ENCODE measurements at regions not wholly inside any gene's neighbourhood (a gene's known extent, or its start where the extent isn't known, plus 50 kb on each side); places are given as distances from the start of the nearest gene placed in this dataset.

DNA sequence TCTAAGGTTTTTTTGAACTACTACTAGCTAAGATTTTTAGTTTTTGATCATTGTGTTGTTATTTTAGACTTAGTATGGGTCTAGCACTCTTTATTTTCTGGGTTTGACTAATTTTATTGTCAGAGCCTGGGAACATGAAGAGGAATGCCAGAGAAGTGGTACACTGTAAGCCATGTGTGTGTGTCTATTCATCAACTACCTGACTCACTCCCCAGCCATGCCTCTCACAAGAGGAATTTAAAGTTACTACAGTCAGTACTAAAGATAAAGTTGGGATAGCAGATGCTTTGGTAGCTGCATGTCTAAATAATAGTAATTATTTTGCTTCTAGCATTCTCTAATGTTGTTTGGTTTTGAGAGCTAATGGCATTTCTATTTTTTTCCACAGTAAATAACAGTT, 264.8 kb downstream of the CSNK1G3 start:
- BruUV-seq (replicated peaks) = no TSS peak
- POLR2A ChIA-PET (ENCODE audit: low non-redundant PET) = no interaction called here
- H3K4me3 ChIP-seq (ENCODE audit: low read depth, low read length, poor library complexity, severe bottlenecking) = no peak overlapping the region
- intact Hi-C loops (cut with micrococcal nuclease; ENCODE audit: unreplicated experiment) = no loop called here
- no peaks in the 10 kb centered on the region for H3K9me3 ChIP-seq (ENCODE audit: low read depth, low read length, poor library complexity, severe bottlenecking)
- no peak overlapping the region for H3K27ac ChIP-seq (ENCODE audit: low read depth, low read length, poor library complexity, severe bottlenecking)
- no peak for DNase-seq (ENCODE audit: low spot score)
- H3K36me3 ChIP-seq (ENCODE audit: insufficient read depth, low read length, poor library complexity, severe bottlenecking) = no peaks in the 10 kb centered on the region
- no peaks in the 10 kb centered on the region for H3K4me1 ChIP-seq (ENCODE audit: insufficient read depth, low read length, poor library complexity, severe bottlenecking)
- no peaks in the 10 kb centered on the region for H3K27me3 ChIP-seq (replicated peaks; ENCODE audit: insufficient read depth, low read depth, low read length, poor library complexity)
- CTCF ChIA-PET = no interaction called here
- TF ChIP-seq EZH2 (IDR thresholded peaks at IDR 0.05; ENCODE audit: borderline replicate concordance, low read depth, low read length, poor library complexity, severe bottlenecking) = no peak
- TF ChIP-seq, protein P1, sequence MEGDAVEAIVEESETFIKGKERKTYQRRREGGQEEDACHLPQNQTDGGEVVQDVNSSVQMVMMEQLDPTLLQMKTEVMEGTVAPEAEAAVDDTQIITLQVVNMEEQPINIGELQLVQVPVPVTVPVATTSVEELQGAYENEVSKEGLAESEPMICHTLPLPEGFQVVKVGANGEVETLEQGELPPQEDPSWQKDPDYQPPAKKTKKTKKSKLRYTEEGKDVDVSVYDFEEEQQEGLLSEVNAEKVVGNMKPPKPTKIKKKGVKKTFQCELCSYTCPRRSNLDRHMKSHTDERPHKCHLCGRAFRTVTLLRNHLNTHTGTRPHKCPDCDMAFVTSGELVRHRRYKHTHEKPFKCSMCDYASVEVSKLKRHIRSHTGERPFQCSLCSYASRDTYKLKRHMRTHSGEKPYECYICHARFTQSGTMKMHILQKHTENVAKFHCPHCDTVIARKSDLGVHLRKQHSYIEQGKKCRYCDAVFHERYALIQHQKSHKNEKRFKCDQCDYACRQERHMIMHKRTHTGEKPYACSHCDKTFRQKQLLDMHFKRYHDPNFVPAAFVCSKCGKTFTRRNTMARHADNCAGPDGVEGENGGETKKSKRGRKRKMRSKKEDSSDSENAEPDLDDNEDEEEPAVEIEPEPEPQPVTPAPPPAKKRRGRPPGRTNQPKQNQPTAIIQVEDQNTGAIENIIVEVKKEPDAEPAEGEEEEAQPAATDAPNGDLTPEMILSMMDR (conservative IDR thresholded peaks at IDR 0.05; ENCODE audit: low read depth, low read length) = no peak

DNA sequence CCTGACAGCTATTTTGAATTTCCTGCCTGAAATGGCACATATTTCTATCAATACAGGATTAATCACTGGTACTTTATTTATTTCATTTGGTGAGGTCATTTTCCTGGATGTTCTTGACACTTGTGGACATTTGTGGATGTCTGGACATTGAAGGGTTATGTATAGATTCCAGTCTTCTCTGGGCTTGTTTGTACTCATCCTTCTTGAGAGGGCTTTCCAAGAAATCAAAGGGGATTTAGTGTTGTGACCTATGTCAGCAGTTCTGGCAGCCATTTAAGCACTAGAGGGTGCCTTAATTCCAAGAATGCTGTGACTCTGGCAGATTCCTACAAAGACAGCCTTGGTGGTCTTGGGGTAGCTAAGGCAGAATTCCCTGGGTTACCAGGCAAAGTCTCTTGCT, 259.7 kb downstream of the CSNK1G3 start:
- BruUV-seq (replicated peaks) = no TSS peak
- H3K36me3 ChIP-seq (ENCODE audit: insufficient read depth, low read length, poor library complexity, severe bottlenecking) = no peaks in the 10 kb centered on the region
- intact Hi-C loops (cut with micrococcal nuclease; ENCODE audit: unreplicated experiment) = no loop called here
- peak; percentile 10 for DNase-seq (ENCODE audit: low spot score)
- H3K9me3 ChIP-seq (ENCODE audit: low read depth, low read length, poor library complexity, severe bottlenecking) = no peaks in the 10 kb centered on the region
- no peak overlapping the region for H3K27ac ChIP-seq (ENCODE audit: low read depth, low read length, poor library complexity, severe bottlenecking)
- POLR2A ChIA-PET (ENCODE audit: low non-redundant PET) = no interaction called here
- H3K4me1 ChIP-seq (ENCODE audit: insufficient read depth, low read length, poor library complexity, severe bottlenecking) = no peaks in the 10 kb centered on the region
- no peaks in the 10 kb centered on the region for H3K27me3 ChIP-seq (replicated peaks; ENCODE audit: insufficient read depth, low read depth, low read length, poor library complexity)
- no peak for TF ChIP-seq EZH2 (IDR thresholded peaks at IDR 0.05; ENCODE audit: borderline replicate concordance, low read depth, low read length, poor library complexity, severe bottlenecking)
- TF ChIP-seq, protein P1 (conservative IDR thresholded peaks at IDR 0.05; ENCODE audit: low read depth, low read length) = 0 out of 2 replicates have a peak, but pooled peaks have one; percentile 19
- CTCF ChIA-PET = no interaction called here
- no peak overlapping the region for H3K4me3 ChIP-seq (ENCODE audit: low read depth, low read length, poor library complexity, severe bottlenecking)

DNA sequence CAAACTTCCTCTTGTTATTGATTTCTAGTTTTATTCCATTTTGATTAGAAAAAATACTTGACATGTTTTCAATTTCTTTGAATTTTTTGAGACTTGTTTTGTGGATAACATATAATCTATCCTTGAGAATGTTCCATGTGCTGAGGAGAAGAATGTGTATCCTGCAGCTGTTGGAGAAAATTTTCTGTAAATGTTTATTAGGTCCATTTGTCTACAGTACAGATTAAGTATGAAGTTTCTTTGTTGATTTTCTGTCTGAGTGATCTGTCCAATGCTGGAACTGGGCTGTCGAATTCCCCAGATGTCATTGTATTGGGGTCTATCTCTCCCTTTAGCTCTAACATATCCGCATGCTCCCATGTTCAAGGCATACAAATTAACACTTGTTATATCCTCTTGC, 251.2 kb downstream of the CSNK1G3 start:
- ChIA-PET CTCF (no interaction called here), POLR2A (ENCODE audit: low non-redundant PET) (no interaction called here)
- intact Hi-C loops (cut with micrococcal nuclease; ENCODE audit: unreplicated experiment) = no loop called here
- H3K36me3 ChIP-seq (ENCODE audit: insufficient read depth, low read length, poor library complexity, severe bottlenecking) = no peaks in the 10 kb centered on the region
- DNase-seq (ENCODE audit: low spot score) = no peak
- no peak overlapping the region for H3K27ac ChIP-seq (ENCODE audit: low read depth, low read length, poor library complexity, severe bottlenecking)
- H3K4me1 ChIP-seq (ENCODE audit: insufficient read depth, low read length, poor library complexity, severe bottlenecking) = no peaks in the 10 kb centered on the region
- TF ChIP-seq, protein P1 (conservative IDR thresholded peaks at IDR 0.05; ENCODE audit: low read depth, low read length) = no peak
- TF ChIP-seq EZH2 (IDR thresholded peaks at IDR 0.05; ENCODE audit: borderline replicate concordance, low read depth, low read length, poor library complexity, severe bottlenecking) = no peak
- no peaks in the 10 kb centered on the region for H3K27me3 ChIP-seq (replicated peaks; ENCODE audit: insufficient read depth, low read depth, low read length, poor library complexity)
- H3K4me3 ChIP-seq (ENCODE audit: low read depth, low read length, poor library complexity, severe bottlenecking) = no peak overlapping the region
- BruUV-seq (replicated peaks) = no TSS peak
- peaks cover 8% of the 10 kb centered on the region for H3K9me3 ChIP-seq (ENCODE audit: low read depth, low read length, poor library complexity, severe bottlenecking)
